Right lobe of liver (tissue), 6 donors: ENCODE measurements at regions not wholly inside any gene's neighbourhood (a gene's known extent, or its start where the extent isn't known, plus 50 kb on each side); places are given as distances from the start of the nearest gene placed in this dataset.

ENCODE experiments used
- ATAC-seq, 4 donors: fragments of 200-7000 bp; cut with Tn5 transposase; one replicate each; pipeline ENCODE4 v1.9.1; 2020; ENCODE audit warnings: mild to moderate bottlenecking in 4 of 4, moderate library complexity in 4 of 4
- DNase-seq, 3 donors: peaks; one replicate each; pipeline ENCODE4 v3.0.0-alpha.2; 2020
- H3K27ac ChIP-seq, 3 donors: fragments of 200-600 bp; one replicate each; pipeline ENCODE4 v1.8.0; 2022
- H3K27me3 ChIP-seq, 2 donors: fragments of 200-600 bp; one replicate each; pipeline ENCODE4 v1.8.0; 2022
- H3K36me3 ChIP-seq, 4 donors: fragments of 200-600 bp; sonication (generic) in 1 of 4; one replicate each; pipeline versions ENCODE4 v1.5.1 to v1.8.0; 2017 to 2022; ENCODE audit warnings: control low read depth in 1 of 4
- H3K4me1 ChIP-seq, 4 donors: fragments of 200-600 bp; sonication (generic) in 1 of 4; one replicate each; pipeline versions ENCODE4 v1.5.1 to v1.8.0; 2017 to 2022; ENCODE audit warnings: control low read depth in 1 of 4
- H3K4me3 ChIP-seq, 3 donors: fragments of 200-600 bp; one replicate each; pipeline ENCODE4 v1.8.0; 2022
- H3K9me3 ChIP-seq, 4 donors: fragments of 200-600 bp; sonication (generic) in 1 of 4; one replicate each; pipeline versions ENCODE4 v1.5.1 to v1.8.0; 2017 to 2022; ENCODE audit warnings: control low read depth in 1 of 4
- POLR2A ChIP-seq: fragments of 450-650 bp; IDR thresholded peaks from one replicate; pipeline ENCODE4 v1.6.1; 2017; ENCODE audit warnings: antibody characterized with exemption, mild to moderate bottlenecking
- WGBS: methylation state at CpG from one replicate; pipeline ENCODE4 v1.1.6; 2018; ENCODE audit warnings: low coverage, low lambda C conversion rate; ENCODE audit not compliant: insufficient coverage; ENCODE audit errors: missing lambda C conversion rate; 5-methylcytosine and 5-hydroxymethylcytosine counted together
- intact Hi-C, 2 donors: fragments of 100-400 bp; cut with DNase I; formaldehyde crosslinking; loops; one replicate each; pipeline versions ENCODE4 v1.11.2 to v1.14.1; 2022
- TF ChIP-seq, protein P1 (sequence below), 4 donors: fragments of 200-600 bp in 3 of 4; fragments of 450-650 bp in 1 of 4; IDR thresholded peaks; one replicate each; pipeline versions ENCODE4 v1.5.1 to v1.8.0; 2016 to 2022; ENCODE audit warnings: antibody characterized with exemption in 4 of 4, mild to moderate bottlenecking in 2 of 4
- donor health status: DM: no; HTN: yes; CAD: no.
- donor health status: DM: no; HTN: no; CAD: no.
- donor health status: DM: no; HTN: no; CAD: no.
- donor health status: DM: no; HTN: yes; CAD: no.
- donor health status: DM: no; HTN: yes; CAD: no.

DNA sequence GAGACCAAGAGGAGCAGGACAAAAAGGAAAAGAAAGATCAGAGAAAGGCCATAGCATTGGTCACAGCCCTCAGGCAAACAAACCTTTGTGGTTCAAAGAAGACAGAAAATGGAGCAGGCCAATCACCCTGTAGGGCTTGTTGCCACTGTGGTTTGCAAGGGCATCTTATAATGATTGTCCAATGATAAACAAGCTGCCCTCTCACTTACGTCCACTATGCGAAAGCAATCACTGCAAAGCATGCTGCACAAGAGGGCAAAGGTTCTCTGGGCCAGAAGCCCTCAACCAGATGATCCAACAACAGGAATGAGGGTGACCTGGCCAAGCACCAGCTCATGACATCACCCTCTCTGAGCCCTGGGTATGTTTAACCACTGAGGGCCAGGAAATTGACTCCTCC lies 360.9 kb upstream of the HSFY2 start:
- no peaks in the 10 kb centered on the region for H3K36me3 ChIP-seq
- no peaks in the 10 kb centered on the region for H3K4me1 ChIP-seq
- no peaks in the 10 kb centered on the region for H3K9me3 ChIP-seq
- intact Hi-C loops: no loop called here
- no peak overlapping the region for H3K4me3 ChIP-seq
- no peak overlapping the region for H3K27ac ChIP-seq
- DNase-seq (peak in 1 of 3 donors; percentile 86), ATAC-seq (peak in 1 of 4 donors; percentile 100)
- TF ChIP-seq POLR2A: no peak
- TF ChIP-seq, protein P1, sequence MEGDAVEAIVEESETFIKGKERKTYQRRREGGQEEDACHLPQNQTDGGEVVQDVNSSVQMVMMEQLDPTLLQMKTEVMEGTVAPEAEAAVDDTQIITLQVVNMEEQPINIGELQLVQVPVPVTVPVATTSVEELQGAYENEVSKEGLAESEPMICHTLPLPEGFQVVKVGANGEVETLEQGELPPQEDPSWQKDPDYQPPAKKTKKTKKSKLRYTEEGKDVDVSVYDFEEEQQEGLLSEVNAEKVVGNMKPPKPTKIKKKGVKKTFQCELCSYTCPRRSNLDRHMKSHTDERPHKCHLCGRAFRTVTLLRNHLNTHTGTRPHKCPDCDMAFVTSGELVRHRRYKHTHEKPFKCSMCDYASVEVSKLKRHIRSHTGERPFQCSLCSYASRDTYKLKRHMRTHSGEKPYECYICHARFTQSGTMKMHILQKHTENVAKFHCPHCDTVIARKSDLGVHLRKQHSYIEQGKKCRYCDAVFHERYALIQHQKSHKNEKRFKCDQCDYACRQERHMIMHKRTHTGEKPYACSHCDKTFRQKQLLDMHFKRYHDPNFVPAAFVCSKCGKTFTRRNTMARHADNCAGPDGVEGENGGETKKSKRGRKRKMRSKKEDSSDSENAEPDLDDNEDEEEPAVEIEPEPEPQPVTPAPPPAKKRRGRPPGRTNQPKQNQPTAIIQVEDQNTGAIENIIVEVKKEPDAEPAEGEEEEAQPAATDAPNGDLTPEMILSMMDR (IDR thresholded peaks at IDR 0.05): no peak
- no peaks in the 10 kb centered on the region for H3K27me3 ChIP-seq
- no CpG with 5 or more reads among the region's 2 CpGs for WGBS

DNA sequence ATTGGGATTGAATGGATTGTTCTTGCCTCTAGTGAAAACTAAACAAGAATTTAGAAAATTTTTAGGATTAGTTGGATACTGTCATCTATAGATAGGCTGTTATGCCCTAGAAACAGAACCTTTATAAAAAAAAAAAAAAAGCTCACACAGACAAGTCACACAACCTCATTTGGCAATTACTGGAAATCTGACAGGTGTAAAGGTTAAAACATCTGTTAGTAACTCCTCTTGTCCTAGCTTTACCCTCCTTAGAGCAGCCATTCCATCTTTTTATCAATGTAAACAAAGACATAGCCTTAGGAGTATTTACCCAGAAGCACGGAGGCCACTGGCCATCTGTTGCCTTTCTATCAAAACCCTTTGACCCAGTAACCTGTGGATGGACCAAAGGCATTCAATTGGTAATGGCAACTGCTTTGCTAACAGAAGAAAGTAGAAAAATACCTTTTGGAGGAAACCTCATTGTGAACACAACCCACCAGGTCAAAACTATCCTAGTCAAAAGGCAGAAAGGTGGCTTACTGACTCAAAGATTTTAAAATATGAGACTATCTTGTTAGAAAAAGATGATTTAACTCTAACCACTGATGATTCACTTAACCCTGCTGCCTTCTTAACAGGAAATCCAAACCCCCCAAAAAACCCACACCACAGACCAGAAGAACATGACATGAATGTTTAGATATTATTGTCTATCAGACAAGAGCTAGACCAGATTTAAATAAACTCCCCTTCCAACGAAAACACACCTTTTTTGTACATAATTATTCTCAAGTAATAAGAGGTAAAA lies 357.2 kb upstream of the HSFY2 start:
- Histone ChIP-seq H3K36me3 (no peaks in the 10 kb centered on the region), H3K9me3 (no peaks in the 10 kb centered on the region), H3K27ac (no peak overlapping the region), H3K27me3 (no peaks in the 10 kb centered on the region), H3K4me3 (no peak overlapping the region), H3K4me1 (no peaks in the 10 kb centered on the region)
- DNase-seq: no peak
- no CpG with 5 or more reads among the region's 2 CpGs for WGBS
- TF ChIP-seq, protein P1 (IDR thresholded peaks at IDR 0.05): no peak
- TF ChIP-seq POLR2A: no peak
- intact Hi-C loops: no loop called here
- ATAC-seq: no peak

DNA sequence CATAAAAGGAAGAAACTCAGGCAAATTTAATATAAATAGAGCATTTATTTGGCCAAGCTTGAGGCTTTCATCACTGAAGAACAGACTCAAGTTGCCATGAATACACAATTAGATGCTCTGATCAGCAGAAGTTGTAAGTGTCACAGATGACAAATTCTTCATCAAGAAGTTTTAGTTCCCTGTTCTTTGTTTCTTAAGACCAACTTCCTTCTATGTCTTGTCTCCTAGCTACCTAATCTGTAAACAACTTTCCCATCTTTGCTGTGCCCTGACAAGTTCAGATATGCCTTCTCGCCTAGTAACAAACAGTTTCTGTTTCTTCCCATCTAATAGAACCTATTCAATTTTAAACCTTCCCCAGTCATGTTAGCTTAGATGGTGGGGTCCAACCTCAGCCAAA lies 353.4 kb upstream of the HSFY2 start:
- no CpG with 5 or more reads among the region's 1 CpG for WGBS
- intact Hi-C loops: no loop called here
- Histone ChIP-seq H3K27me3 (no peaks in the 10 kb centered on the region), H3K4me1 (no peaks in the 10 kb centered on the region), H3K36me3 (no peaks in the 10 kb centered on the region), H3K27ac (no peak overlapping the region), H3K4me3 (no peak overlapping the region), H3K9me3 (no peaks in the 10 kb centered on the region)
- DNase-seq (no peak), ATAC-seq (no peak)
- no peak for TF ChIP-seq POLR2A
- TF ChIP-seq, protein P1 (IDR thresholded peaks at IDR 0.05): no peak

DNA sequence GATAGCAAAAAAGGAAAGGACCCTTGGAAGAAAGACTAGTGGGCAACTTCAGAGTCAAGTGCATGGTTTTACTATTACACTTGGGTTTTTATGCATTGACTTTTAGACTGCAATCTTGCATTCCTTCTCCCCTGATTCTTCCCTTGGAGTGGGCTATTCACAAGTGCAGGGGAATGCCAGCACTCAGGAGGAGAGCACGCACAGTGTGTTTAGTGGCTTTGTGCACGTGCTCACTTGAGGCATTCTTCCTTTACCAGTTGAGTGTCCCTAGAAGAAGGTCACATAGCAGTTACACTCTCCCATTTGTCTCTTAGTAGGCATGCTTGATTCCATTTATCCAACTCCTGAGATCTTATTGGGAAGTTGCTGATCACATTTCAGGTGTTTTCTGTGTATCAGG lies 351.1 kb upstream of the HSFY2 start:
- WGBS: no CpG with 5 or more reads among the region's 2 CpGs
- intact Hi-C loops: no loop called here
- H3K4me3 ChIP-seq: no peak overlapping the region
- H3K9me3 ChIP-seq: no peaks in the 10 kb centered on the region
- H3K4me1 ChIP-seq: no peaks in the 10 kb centered on the region
- DNase-seq (no peak), ATAC-seq (no peak)
- H3K36me3 ChIP-seq: no peaks in the 10 kb centered on the region
- H3K27ac ChIP-seq: no peak overlapping the region
- TF ChIP-seq, protein P1 (IDR thresholded peaks at IDR 0.05): no peak
- no peak for TF ChIP-seq POLR2A
- H3K27me3 ChIP-seq: no peaks in the 10 kb centered on the region
